Coronary artery (tissue), 2 donors: ENCODE measurements at regions not wholly inside any gene's neighbourhood (a gene's known extent, or its start where the extent isn't known, plus 50 kb on each side); places are given as distances from the start of the nearest gene placed in this dataset.

Experiments
- DNase-seq: peaks from one replicate; pipeline ENCODE4 v3.0.0-alpha.2; 2017; ENCODE audit warnings: low spot score
- H3K27ac ChIP-seq, 2 donors: fragments of 200-600 bp; sonication (generic); one replicate each; pipeline ENCODE4 v1.5.1; 2016 to 2019
- H3K4me3 ChIP-seq: fragments of 200-600 bp; sonication (generic); 2 replicates; pipeline ENCODE4 v1.5.1; 2016; ENCODE audit warnings: mild to moderate bottlenecking, moderate library complexity
- TF ChIP-seq, protein P1 (sequence below): fragments of 200-600 bp; sonication (generic); IDR thresholded peaks from one replicate; pipeline ENCODE4 v1.5.1; 2019; ENCODE audit warnings: antibody characterized with exemption

DNA sequence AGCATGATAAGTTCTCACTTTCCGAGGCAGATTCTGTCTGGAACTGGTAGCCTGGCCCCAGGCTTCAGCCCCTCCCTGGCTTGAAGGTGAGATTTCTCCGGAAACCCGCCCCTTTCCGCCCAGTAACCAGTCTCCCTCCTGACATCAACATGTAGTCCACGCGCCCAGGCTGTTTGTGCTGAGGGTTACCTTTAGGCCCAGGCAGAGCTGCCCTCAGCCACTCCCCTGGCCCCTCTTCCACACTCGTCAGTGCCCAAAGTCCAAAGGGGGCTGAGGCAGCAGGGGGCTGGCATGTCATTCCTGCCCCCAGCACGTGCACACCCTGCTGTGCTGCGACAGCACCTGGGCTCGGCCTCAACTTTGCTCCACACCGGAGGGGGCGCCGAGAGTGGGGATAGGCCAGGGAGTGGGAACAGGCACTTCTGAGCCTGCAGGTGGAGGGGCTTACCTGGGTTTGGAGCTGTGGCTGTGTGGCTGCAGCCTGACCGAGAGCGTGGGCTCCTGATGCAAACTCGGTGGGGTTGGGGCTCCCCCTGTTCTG lies 69.5 kb upstream of the ANK2 start:
- TF ChIP-seq, protein P1, sequence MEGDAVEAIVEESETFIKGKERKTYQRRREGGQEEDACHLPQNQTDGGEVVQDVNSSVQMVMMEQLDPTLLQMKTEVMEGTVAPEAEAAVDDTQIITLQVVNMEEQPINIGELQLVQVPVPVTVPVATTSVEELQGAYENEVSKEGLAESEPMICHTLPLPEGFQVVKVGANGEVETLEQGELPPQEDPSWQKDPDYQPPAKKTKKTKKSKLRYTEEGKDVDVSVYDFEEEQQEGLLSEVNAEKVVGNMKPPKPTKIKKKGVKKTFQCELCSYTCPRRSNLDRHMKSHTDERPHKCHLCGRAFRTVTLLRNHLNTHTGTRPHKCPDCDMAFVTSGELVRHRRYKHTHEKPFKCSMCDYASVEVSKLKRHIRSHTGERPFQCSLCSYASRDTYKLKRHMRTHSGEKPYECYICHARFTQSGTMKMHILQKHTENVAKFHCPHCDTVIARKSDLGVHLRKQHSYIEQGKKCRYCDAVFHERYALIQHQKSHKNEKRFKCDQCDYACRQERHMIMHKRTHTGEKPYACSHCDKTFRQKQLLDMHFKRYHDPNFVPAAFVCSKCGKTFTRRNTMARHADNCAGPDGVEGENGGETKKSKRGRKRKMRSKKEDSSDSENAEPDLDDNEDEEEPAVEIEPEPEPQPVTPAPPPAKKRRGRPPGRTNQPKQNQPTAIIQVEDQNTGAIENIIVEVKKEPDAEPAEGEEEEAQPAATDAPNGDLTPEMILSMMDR = no peak
- H3K4me3 ChIP-seq = no peak overlapping the region
- DNase-seq = no peak
- no peak overlapping the region for H3K27ac ChIP-seq

DNA sequence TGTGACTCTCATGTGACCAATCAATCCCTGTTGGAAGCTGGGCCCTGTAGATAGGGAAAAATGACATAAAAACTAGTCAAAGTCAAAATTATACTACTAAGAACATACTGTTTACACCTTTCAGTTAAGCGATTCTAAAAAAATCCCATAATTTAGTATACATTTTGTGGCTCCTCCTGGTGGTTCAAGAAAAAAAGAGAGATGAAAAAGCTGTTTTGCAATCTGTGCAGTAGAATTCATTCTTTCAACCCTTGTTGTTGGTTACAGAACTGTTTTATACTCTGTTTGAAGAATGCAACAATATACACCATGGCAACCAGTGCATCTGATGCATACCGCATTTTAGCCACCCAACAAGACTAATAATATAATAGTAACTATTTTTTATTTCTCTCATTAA lies 66.8 kb upstream of the ANK2 start:
- no peak for DNase-seq
- H3K4me3 ChIP-seq = no peak overlapping the region
- TF ChIP-seq, protein P1 = no peak
- no peak overlapping the region for H3K27ac ChIP-seq

DNA sequence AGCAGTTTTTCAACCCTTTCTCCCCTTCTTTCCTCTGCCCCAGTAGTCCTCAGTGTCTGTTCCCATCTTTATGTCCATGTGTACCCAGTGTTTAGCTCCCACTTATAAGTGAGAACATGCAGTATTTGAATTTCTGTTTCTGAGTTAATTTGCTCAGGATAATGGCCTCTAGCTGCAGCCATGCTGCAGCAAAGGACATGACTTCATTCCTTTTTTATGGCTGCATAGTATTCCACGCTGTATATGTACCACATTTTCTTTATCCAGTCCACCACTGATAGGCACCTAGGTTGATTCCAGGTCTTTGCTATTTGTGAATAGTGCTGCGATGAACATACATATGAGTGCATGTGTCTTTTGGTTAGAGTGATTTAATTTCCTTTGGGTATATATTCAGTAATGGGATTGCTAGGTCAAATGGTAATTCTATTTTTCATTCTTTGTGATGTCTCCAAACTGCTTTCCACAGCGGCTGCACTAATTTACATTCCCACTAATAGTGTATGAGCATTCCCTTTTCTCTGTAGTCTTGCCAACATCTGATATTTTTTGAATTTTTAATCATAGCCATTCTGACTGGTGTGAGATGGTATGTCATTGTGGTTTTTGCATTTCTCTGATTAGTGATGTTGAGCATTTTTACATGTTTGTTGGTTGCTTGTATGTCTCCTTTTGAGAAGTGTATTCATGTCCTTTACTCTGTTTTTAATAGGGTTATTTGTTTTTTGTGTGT lies 54.6 kb upstream of the ANK2 start:
- H3K27ac ChIP-seq = no peak overlapping the region
- H3K4me3 ChIP-seq = no peak overlapping the region
- DNase-seq = no peak
- TF ChIP-seq, protein P1 = no peak
